HG03432 (cell line): ENCODE measurements at regions not wholly inside any gene's neighbourhood (a gene's known extent, or its start where the extent isn't known, plus 50 kb on each side); places are given as distances from the start of the nearest gene placed in this dataset.

Experiments used
- ATAC-seq: cut with Tn5 transposase; IDR thresholded peaks from one replicate; pipeline ENCODE4 v1.9.1; 2021; ENCODE audit warnings: mild to moderate bottlenecking, moderate library complexity; ENCODE audit not compliant: unreplicated experiment

DNA sequence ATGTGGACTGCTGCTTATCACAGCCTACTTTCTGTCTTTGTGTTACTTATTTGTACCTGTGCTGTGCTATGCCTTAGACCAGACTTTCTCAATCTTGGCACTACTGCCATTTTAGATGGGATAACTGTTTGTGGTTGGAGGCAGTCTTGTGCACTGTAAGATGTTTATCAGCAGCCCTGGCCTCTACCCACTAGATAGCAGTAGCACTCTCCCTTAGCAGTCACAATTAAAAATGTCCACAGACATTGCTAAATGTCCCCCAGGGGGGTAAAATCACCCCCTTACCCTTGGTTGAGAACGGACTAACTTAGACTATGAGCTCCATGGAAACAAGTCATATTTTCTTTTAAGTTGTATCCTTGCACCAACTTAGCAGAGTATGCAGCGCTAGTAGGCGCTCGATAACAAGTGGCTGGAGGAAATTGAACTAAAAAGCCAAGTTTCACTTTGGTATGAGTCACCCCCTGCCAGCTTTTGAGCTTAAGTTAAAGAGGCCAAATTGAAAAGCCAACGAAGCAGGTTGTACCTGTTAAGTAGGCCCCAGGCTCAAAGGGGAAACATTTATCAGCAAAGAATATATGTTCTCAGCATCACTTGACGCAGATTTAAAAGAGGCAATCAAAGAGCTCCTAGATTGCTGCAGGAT, 304.8 kb upstream of the SORL1-AS1 start:
- peak; percentile 79 for ATAC-seq

DNA sequence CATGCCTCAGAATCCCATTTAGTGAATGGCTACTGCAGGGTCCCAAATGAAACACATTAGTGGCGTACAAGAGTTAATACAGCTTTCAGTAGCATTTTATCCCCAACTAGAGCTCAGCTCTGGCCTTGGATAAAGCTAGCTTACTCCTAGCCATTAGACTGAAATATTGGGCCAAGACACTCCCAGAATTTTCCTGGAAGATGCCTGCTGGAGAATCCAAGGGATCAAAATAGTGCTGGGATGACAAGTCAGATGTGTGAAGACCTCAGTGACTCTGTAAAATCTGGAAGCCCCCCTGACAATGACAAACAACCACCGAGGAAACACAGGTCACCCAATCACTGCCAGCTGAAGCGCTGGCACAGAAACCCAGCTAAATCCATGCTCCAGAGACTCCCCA, 303.1 kb upstream of the SORL1-AS1 start:
- no peak for ATAC-seq

DNA sequence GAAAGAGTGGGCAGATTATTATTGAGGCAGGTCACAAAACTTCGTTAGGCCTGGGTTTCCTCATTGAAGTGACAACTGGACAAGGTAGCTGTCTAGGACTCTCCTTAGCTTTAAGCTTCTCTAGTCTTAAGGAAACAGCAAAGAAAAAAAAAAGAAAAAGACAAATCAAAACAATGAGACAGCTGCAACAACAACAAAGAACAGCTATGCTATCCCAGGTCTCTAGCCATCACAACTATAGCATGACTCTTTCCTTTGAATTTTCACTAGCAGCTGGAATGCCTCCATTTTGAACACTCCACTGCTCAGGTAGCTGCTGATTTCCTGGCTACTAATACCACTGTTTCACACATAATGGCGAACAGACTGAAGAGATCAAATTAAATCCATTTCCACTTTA, 302.4 kb upstream of the SORL1-AS1 start:
- ATAC-seq, result no peak

DNA sequence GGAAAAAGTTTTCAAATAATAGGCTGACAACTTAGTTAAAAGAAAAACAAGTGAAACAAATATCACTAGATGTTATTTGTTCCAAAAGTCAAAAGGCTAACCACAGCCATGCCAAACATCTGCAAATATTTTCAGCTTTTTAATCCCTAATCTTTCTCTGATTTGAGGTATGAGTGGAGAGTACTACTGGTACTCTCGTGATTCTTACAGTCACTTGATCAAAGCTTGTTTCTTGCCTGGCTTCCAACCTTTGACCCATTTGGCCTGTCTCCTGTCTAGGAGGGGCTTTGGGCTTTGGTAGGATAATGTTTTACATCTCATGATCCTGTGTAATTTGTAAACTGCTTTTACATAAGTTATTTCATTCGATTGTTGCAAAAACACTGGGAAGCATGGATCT, 301.8 kb upstream of the SORL1-AS1 start:
- ATAC-seq, result no peak

DNA sequence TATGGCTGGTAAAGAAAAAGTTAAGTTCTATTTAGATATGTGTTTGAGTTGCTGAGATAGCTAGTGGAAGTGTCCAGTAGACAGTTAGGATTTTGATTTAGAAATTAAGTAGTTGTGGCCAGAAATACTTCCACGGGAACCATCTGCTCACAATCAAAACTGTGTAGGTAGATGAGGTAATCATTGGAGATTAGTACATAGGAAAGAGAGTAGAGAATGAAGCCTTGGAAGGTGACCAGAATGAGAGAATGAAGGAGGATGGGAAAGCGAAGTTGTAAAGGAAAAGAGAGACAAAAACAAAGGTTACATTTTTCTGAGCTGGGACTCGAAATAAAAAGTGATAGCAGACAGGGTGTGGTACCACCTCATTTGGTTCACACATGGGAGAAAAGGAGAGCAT, 296.9 kb upstream of the SORL1-AS1 start:
- no peak for ATAC-seq

DNA sequence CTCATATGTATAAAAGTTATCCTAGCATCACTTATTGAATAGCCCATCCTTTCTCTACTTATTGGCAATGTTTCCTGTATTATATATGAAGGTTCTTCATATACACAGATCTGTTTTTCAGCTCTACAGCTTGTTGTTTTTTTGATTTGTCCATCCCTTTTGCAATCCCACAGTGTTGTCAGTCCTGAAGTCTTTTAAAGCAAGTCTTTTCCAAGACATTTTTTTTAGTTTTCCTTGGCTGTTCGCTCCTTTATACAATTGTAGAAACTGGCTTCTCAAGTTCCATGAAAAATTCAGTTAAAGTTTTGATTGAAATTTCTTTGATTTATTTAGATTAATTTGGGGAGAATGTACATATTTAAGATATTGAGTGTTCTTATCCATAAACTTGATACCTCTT, 295.3 kb upstream of the SORL1-AS1 start:
- ATAC-seq, result no peak

DNA sequence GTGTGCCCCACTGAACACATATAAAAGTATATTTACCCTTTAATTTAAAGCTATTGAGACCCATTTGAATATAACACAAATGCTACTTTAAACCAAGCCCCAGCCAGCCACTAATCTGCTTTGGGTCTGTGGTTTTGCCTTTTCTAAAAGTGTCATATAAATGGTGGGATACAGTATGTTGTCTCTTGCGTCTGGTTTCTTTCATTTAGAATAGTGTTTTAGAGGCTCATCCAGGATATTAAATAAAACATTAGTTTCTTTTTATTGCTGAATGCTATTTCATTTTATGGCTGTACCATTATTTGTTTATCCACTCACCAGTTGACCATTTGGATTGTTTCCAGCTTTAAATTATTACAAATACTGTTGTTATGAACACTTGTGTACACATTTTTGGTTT, 290.5 kb upstream of the SORL1-AS1 start:
- ATAC-seq, result no peak

DNA sequence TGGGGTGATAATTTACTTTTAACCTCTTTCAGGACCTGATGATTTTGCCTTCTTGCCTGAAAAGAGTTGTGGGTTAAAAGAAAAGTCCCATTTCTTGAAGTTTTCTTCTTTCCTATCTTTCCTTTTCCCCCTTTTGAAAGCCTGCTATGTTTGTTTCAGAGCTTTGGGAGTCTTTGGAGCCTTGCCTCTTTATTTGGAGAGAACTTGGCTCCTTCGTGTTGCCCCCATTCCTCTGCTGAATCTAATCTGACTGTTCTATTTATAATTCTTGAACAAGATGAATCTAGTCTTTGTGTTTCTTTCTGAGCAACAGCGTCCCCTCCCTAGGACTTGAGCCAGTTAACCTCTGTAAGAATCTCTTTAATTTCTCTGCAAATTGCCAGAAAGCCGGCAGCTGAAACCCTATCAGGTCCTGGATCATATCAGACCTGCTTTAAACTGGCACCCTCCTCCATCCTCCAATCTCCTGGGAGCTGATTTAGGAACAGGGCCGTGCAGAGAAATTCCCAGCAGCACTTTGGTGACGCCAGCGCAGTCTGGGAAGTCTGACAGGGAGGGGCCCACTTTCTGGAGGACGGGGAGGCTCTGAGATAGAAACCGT, 289.1 kb upstream of the SORL1-AS1 start:
- no peak for ATAC-seq

DNA sequence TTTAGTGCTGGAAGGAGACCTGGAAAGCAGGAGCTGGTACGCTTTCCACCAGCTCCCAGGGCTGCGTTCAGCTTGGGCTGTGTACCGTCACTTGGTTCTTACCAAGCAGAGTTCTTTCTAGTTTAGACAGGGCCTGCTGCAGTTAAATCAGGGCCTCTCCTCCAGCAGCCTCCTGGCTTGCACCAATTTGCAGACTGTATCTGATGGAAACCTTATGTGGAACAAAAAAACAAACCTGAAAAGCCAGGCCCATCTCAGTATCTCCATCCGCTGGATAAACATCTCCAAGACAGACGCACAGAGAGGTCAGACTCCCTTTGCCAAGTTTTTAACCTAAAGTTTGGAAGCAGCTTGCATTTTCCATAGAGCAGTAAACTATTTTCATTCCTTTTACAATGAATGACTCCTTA, 288.6 kb upstream of the SORL1-AS1 start:
- ATAC-seq, result no peak

DNA sequence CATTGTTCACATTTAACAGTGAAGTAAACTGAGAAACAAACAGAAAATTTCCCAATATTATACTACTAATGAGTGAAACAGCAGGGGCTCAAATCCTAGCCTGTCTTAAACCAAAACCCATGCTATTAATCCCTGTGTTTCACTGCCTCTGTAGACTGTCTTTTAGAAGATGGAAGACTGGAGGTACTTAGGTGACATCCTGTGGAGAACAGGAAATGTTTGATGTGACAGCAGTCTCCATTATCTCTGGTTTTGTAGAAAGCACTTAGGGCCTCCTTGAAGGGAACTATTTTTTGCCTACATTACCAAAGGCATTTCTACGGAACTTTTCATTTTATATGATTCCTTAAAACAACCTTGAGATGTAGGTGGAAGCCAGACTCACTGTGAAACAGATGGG, 288.1 kb upstream of the SORL1-AS1 start:
- ATAC-seq, result no peak

DNA sequence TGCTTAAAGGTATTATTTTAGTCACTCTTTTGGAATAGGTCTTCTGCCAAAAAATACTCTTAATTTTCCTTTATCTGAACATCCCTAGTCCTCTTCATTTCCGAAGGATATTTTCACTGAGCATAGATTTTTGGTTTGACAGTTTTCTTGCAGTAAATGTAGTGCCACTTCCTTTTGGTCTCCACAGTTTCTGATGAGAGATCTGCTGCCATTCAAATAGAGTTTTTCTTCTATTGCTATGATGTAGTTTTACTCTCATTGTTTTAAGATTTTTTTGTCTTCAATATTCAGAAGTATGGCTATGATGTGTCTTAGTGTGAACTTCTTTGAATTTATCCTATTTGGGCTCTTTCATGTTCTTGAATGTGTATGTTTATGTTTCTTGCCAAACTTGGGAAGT, 281.1 kb upstream of the SORL1-AS1 start:
- ATAC-seq, result no peak

DNA sequence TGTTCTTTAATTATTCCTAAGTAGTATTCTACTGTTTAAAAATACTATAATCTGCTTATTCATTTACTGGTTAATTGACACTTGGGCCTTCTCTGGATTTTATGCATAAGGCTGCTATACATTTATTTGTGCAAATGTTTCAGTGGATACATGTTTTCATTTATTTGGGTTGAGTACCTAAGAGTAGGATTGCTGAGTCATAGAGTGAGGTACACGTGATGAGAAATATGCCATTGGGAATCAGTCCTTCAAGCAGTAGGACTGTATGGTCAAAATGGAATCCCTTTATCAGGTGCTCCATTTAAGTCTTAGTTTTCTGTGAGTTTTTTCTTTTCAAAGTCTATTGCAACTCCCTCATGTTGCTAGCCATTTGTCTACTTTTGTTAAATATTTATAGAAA, 275.2 kb upstream of the SORL1-AS1 start:
- ATAC-seq, result no peak

DNA sequence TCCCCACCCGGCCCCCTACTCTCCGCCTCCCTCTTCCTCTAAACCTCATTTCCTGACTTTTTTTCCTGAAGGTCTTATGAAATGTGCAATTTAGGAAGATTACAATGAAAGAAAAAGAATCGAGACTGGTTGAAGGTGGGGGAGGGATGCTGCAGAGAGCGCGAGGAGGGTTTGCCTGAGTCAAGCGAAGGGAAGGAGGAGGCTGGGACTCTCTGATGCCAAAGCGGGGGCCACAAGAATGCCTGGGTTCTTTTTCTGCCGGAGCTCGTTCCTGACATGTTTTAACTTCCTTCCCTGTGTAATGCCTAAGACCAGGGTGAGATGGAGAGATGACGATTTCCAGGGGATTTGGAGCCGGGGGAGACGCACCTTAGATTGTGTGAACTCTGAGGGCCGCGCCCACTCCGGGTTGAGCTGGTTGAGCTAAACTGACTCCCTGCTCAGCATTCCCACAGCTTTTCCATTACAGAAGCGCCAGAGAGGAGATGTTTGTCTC, 270.5 kb upstream of the SORL1-AS1 start:
- no peak for ATAC-seq

DNA sequence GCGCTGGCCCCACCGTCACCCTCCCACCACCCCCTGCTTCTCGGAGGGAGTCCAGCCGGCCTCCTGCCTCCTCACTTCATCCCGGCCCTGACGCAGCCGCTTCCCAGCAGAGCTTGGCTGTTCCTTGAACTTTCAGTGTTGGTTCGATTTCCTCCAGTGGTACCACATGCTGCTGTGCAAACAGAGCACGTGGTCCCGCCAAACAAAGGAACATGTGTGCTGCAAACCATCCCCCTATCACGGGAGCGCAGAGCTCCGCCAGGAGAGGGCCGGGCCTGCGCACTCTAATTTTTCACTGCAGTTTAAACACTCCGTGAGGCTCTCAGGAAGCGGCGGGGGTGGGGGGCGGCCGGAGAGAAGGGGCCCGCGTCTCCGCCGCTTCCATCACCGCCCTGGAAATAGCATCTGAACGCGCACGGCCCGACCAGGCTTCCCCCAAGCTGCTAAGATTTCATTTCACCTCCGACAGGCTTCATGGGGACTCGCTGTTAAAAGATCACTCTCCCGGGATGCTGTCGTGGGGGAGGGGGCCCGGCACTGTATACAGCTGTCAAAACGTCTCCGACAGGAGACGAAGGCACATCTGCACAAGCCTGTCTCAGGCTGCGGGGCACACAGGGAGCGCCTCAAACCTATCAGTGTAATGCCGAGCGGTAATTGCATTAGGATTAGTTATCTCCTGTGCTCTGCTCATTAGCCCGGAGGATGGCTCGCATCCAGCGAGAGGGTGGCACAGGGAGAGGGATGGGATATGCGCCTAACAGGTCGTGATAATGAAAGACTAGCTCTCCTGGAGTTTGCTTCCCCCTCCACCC, 269.9 kb upstream of the SORL1-AS1 start:
- ATAC-seq, result no peak

DNA sequence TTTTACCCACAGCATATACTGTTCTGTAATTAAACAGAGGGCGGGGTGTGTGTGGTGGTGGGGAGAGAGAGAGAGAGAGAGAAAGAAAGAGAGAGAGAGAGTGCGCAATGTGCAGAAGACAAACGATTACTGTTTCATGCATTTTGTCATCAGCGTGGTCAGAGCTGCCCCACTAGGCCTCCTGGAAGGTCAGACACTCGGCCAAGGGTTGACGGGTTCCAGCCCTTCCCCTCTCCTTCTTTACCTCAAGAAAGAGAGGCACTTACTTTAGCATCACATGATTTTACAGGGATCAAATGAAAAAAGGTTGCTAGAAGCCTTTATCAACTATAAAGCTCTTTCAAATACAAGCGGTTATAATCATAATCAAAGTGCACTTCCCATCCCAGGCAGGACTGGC, 269.2 kb upstream of the SORL1-AS1 start:
- no peak for ATAC-seq

DNA sequence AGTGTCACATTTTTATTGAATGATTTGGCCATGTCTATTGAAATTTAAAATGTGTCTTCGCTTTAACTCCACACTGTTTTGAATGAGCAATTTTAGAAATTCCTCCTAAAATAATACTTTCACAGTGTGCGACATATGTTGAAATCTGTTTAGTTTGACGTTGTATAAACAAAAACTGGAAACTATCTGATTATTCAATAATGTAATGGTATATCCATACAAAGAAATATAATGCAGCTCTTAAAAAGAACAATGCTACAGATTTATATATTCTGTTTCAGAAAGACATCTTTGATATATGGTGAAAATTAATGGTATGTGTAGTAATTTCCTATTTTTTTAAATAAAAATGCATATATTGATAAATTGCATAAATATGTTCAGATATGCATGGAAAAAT, 268.7 kb upstream of the SORL1-AS1 start:
- ATAC-seq, result no peak

DNA sequence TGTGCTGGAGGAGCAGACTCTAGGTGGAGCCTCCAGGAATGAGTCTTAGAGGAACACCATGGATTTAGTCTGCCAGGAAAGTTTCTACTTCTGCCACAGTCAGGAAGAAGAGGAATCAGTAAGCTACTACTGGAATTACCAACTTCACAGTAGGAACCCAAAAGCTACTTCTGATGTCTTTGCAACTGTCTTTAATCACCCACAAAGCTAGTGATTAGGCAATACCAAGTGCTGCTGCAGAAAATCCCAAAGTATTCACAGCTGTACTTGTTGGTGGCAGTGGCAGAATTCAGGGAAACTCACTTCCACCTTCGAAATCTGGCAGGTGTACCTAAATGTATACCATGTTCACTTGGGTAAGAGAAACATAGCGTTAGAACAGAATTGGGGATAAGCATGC, 264.5 kb upstream of the SORL1-AS1 start:
- ATAC-seq, result no peak

DNA sequence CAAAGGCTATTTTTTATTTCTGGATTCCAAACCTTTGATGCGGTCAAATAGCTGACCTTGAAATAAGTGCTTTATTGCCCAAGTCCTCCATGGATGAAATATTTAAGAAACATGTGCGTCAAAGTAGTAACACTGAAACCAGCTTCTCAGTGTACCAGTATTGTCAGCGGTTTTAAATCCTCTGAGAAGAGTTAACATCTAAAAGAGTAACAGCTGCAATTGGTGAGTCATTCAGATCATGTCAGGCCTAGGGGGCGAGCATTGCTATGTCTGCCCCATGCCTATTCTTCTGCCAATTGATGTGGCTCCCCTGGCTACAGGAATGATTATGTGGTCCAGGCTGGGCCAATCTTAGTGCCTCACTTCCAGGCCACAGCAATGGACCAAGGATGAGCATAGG, 263.3 kb upstream of the SORL1-AS1 start:
- no peak for ATAC-seq

DNA sequence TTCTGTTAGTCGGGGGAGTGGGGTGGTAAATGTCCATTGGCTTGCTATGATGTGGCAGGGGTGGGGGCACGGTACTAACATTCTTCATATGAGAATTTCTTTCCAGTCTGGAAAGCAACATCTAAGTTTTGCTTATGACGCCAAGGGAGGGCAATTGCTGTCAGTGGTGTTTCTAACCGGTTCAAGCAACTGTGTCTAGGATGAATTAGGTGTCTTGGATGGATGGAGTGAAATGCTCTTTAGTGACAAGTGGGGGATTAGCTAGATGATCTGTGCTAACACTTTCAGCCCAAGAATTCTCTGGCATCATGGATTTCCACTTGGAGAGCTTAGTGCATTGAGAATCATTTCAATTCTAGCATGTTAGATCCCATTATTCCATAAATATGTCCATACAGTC, 262.6 kb upstream of the SORL1-AS1 start:
- ATAC-seq, result no peak

DNA sequence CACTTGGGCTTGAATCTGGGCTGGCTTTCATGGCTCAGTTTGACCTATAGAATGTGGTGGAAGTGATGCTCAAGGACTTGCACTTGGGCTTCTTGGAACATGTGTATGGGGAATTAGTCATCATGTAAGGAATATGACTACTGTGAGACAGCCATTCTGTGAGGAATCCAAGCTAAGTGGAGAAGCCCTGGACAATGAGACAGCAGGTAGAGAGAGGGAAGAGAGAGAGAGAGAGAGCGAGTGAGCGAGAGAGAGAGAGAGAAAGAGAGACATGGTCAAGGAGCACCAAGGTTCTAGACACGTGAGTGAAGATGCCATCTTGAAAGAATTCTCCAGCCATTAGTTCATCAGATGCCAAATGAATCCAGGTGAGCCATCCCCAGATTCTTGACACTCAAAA, 261.6 kb upstream of the SORL1-AS1 start:
- ATAC-seq, result no peak

DNA sequence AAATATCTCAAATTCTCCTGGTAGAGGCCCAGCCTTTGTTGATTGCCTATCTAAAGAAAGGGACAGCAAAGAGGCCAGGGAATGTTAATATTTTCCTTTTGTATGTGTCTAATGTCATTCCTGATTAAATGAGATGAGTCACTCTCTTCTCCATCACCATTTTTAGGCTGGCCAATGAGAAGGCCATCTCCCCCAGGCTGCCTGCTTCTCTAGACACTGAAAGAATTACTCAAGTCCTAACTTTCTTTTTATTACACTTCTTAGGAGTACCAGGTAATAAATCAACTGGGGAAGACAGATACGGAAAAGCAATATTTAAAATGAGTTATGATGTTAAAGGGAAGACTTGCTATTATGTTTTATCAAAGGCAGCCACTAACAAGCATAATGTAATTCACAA, 259.2 kb upstream of the SORL1-AS1 start:
- ATAC-seq, result no peak

DNA sequence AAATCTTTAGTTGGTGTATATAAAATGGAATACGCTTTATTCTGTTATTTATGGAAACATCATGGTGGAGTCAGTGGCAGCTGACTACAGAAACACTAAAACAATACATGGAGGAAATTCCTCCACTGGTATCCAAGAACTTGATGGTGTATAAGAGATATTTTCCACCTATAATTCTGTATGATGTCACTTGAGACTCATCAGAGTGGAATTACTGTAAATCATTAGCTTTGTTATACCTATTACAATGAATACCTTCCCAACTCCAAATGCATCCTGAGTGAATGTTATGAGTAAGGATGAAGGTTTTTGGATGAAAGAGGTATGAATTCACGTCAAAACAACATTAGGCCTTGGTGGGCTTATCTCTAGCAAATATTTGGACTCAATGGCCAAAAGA, 258.5 kb upstream of the SORL1-AS1 start:
- ATAC-seq, result no peak
